ENCODE measurements at regions not wholly inside any gene's neighbourhood (a gene's known extent, or its start where the extent isn't known, plus 50 kb on each side); places are given as distances from the start of the nearest gene placed in this dataset.

- no peaks in the 10 kb centered on the region for H3K4me1 ChIP-seq (ENCODE audit: control insufficient read depth, insufficient read depth, low read length)
- 60% methylated on average over 1 of the region's 2 CpGs for WGBS (ENCODE audit: insufficient coverage)
- no peak overlapping the region for H3K4me3 ChIP-seq (ENCODE audit: low read depth, low read length)
- H3K9me3 ChIP-seq (ENCODE audit: control insufficient read depth, insufficient read depth, low read length): no peaks in the 10 kb centered on the region
- H3K27me3 ChIP-seq (ENCODE audit: control insufficient read depth, insufficient read depth, low read length): no peaks in the 10 kb centered on the region
- DNase-seq (ENCODE audit: low read depth in 4 of 6, low spot score in 6 of 6): peak in 2 of 6 donors; percentile 64 to 71
- H3K36me3 ChIP-seq (ENCODE audit: control insufficient read depth, insufficient read depth, low read length): no peaks in the 10 kb centered on the region
- H3K27ac ChIP-seq (ENCODE audit: low read depth, low read length): peak overlapping the region; percentile 22
Observed at GRCh38 chr9:107905308-107906020, 415.9 kb upstream of the KLF4 start.

GRCh38 chr9:107899961-107900330 is 410.4 kb upstream of the KLF4 start:
- no peak overlapping the region for H3K27ac ChIP-seq (ENCODE audit: low read depth, low read length)
- no peaks in the 10 kb centered on the region for H3K9me3 ChIP-seq (ENCODE audit: control insufficient read depth, insufficient read depth, low read length)
- H3K4me1 ChIP-seq (ENCODE audit: control insufficient read depth, insufficient read depth, low read length): peaks cover 3% of the 10 kb centered on the region
- H3K27me3 ChIP-seq (ENCODE audit: control insufficient read depth, insufficient read depth, low read length): no peaks in the 10 kb centered on the region
- no peak for DNase-seq (ENCODE audit: low read depth in 4 of 6, low spot score in 6 of 6)
- 86% methylated on average over 1 of the region's 1 CpG for WGBS (ENCODE audit: insufficient coverage)
- no peaks in the 10 kb centered on the region for H3K36me3 ChIP-seq (ENCODE audit: control insufficient read depth, insufficient read depth, low read length)
- no peak overlapping the region for H3K4me3 ChIP-seq (ENCODE audit: low read depth, low read length)

- no peak for DNase-seq (ENCODE audit: low read depth in 4 of 6, low spot score in 6 of 6)
- Histone ChIP-seq H3K4me1 (ENCODE audit: control insufficient read depth, insufficient read depth, low read length) (peaks cover 3% of the 10 kb centered on the region), H3K27ac (ENCODE audit: low read depth, low read length) (no peak overlapping the region), H3K4me3 (ENCODE audit: low read depth, low read length) (no peak overlapping the region), H3K27me3 (ENCODE audit: control insufficient read depth, insufficient read depth, low read length) (no peaks in the 10 kb centered on the region), H3K9me3 (ENCODE audit: control insufficient read depth, insufficient read depth, low read length) (no peaks in the 10 kb centered on the region), H3K36me3 (ENCODE audit: control insufficient read depth, insufficient read depth, low read length) (no peaks in the 10 kb centered on the region)
- no CpG with 5 or more reads among the region's 2 CpGs for WGBS (ENCODE audit: insufficient coverage)
Observed at GRCh38 chr9:107898761-107899160, 409.2 kb upstream of the KLF4 start.

GRCh38 chr9:107896544-107896943 is 407.0 kb upstream of the KLF4 start:
- Histone ChIP-seq H3K36me3 (ENCODE audit: control insufficient read depth, insufficient read depth, low read length) (no peaks in the 10 kb centered on the region), H3K4me3 (ENCODE audit: low read depth, low read length) (no peak overlapping the region), H3K27ac (ENCODE audit: low read depth, low read length) (no peak overlapping the region), H3K9me3 (ENCODE audit: control insufficient read depth, insufficient read depth, low read length) (no peaks in the 10 kb centered on the region), H3K4me1 (ENCODE audit: control insufficient read depth, insufficient read depth, low read length) (peaks cover 3% of the 10 kb centered on the region), H3K27me3 (ENCODE audit: control insufficient read depth, insufficient read depth, low read length) (no peaks in the 10 kb centered on the region)
- DNase-seq (ENCODE audit: low read depth in 4 of 6, low spot score in 6 of 6): no peak
- 67% methylated on average over 1 of the region's 1 CpG for WGBS (ENCODE audit: insufficient coverage)

- 80% methylated on average over 5 of the region's 8 CpGs for WGBS (ENCODE audit: insufficient coverage)
- no peak for DNase-seq (ENCODE audit: low read depth in 4 of 6, low spot score in 6 of 6)
- no peak overlapping the region for H3K27ac ChIP-seq (ENCODE audit: low read depth, low read length)
- no peaks in the 10 kb centered on the region for H3K27me3 ChIP-seq (ENCODE audit: control insufficient read depth, insufficient read depth, low read length)
- H3K4me3 ChIP-seq (ENCODE audit: low read depth, low read length): no peak overlapping the region
- H3K36me3 ChIP-seq (ENCODE audit: control insufficient read depth, insufficient read depth, low read length): no peaks in the 10 kb centered on the region
- H3K9me3 ChIP-seq (ENCODE audit: control insufficient read depth, insufficient read depth, low read length): no peaks in the 10 kb centered on the region
- peaks cover 3% of the 10 kb centered on the region for H3K4me1 ChIP-seq (ENCODE audit: control insufficient read depth, insufficient read depth, low read length)
Observed at GRCh38 chr9:107895501-107896001, 406.0 kb upstream of the KLF4 start.

- peaks cover 3% of the 10 kb centered on the region for H3K4me1 ChIP-seq (ENCODE audit: control insufficient read depth, insufficient read depth, low read length)
- DNase-seq (ENCODE audit: low read depth in 4 of 6, low spot score in 6 of 6): peak in 1 of 6 donors; percentile 80
- 92% methylated on average over 7 of the region's 11 CpGs for WGBS (ENCODE audit: insufficient coverage)
- no peaks in the 10 kb centered on the region for H3K36me3 ChIP-seq (ENCODE audit: control insufficient read depth, insufficient read depth, low read length)
- no peak overlapping the region for H3K27ac ChIP-seq (ENCODE audit: low read depth, low read length)
- no peaks in the 10 kb centered on the region for H3K9me3 ChIP-seq (ENCODE audit: control insufficient read depth, insufficient read depth, low read length)
- no peak overlapping the region for H3K4me3 ChIP-seq (ENCODE audit: low read depth, low read length)
- no peaks in the 10 kb centered on the region for H3K27me3 ChIP-seq (ENCODE audit: control insufficient read depth, insufficient read depth, low read length)
Observed at GRCh38 chr9:107894572-107895261, 405.1 kb upstream of the KLF4 start.

- H3K27me3 ChIP-seq (ENCODE audit: control insufficient read depth, insufficient read depth, low read length): no peaks in the 10 kb centered on the region
- H3K27ac ChIP-seq (ENCODE audit: low read depth, low read length): no peak overlapping the region
- no peaks in the 10 kb centered on the region for H3K4me1 ChIP-seq (ENCODE audit: control insufficient read depth, insufficient read depth, low read length)
- H3K4me3 ChIP-seq (ENCODE audit: low read depth, low read length): no peak overlapping the region
- 100% methylated on average over 1 of the region's 3 CpGs for WGBS (ENCODE audit: insufficient coverage)
- no peak for DNase-seq (ENCODE audit: low read depth in 4 of 6, low spot score in 6 of 6)
- H3K9me3 ChIP-seq (ENCODE audit: control insufficient read depth, insufficient read depth, low read length): no peaks in the 10 kb centered on the region
- H3K36me3 ChIP-seq (ENCODE audit: control insufficient read depth, insufficient read depth, low read length): no peaks in the 10 kb centered on the region
Observed at GRCh38 chr9:107890921-107891465, 401.4 kb upstream of the KLF4 start.

GRCh38 chr9:107888773-107889227 is 399.2 kb upstream of the KLF4 start:
- no peak overlapping the region for H3K27ac ChIP-seq (ENCODE audit: low read depth, low read length)
- DNase-seq (ENCODE audit: low read depth in 4 of 6, low spot score in 6 of 6): no peak
- no peaks in the 10 kb centered on the region for H3K36me3 ChIP-seq (ENCODE audit: control insufficient read depth, insufficient read depth, low read length)
- no peaks in the 10 kb centered on the region for H3K27me3 ChIP-seq (ENCODE audit: control insufficient read depth, insufficient read depth, low read length)
- WGBS (ENCODE audit: insufficient coverage): no CpG with 5 or more reads among the region's 2 CpGs
- H3K9me3 ChIP-seq (ENCODE audit: control insufficient read depth, insufficient read depth, low read length): no peaks in the 10 kb centered on the region
- H3K4me3 ChIP-seq (ENCODE audit: low read depth, low read length): no peak overlapping the region
- H3K4me1 ChIP-seq (ENCODE audit: control insufficient read depth, insufficient read depth, low read length): no peaks in the 10 kb centered on the region

- H3K4me1 ChIP-seq (ENCODE audit: control insufficient read depth, insufficient read depth, low read length): no peaks in the 10 kb centered on the region
- no peak for DNase-seq (ENCODE audit: low read depth in 4 of 6, low spot score in 6 of 6)
- H3K9me3 ChIP-seq (ENCODE audit: control insufficient read depth, insufficient read depth, low read length): peaks cover 1% of the 10 kb centered on the region
- no peak overlapping the region for H3K4me3 ChIP-seq (ENCODE audit: low read depth, low read length)
- no peak overlapping the region for H3K27ac ChIP-seq (ENCODE audit: low read depth, low read length)
- no peaks in the 10 kb centered on the region for H3K36me3 ChIP-seq (ENCODE audit: control insufficient read depth, insufficient read depth, low read length)
- H3K27me3 ChIP-seq (ENCODE audit: control insufficient read depth, insufficient read depth, low read length): no peaks in the 10 kb centered on the region
Observed at GRCh38 chr9:107886826-107887225, 397.3 kb upstream of the KLF4 start.
